ENCODE measurements at regions not wholly inside any gene's neighbourhood (a gene's known extent, or its start where the extent isn't known, plus 50 kb on each side); places are given as distances from the start of the nearest gene placed in this dataset.

GRCh38 chr20:53742685-53743081 is 149.0 kb upstream of the ZNF217 start:
- H3K4me3 ChIP-seq: no peak overlapping the region
- intact Hi-C loops (cut with DNase I): no loop called here
- H3K27me3 ChIP-seq: no peaks in the 10 kb centered on the region
- peaks cover 20% of the 10 kb centered on the region for H3K4me1 ChIP-seq
- no peak overlapping the region for H3K27ac ChIP-seq
- no peaks in the 10 kb centered on the region for H3K9me3 ChIP-seq
- TF ChIP-seq POLR2A (IDR thresholded peaks at IDR 0.05) (no peak), POLR2AphosphoS5 (IDR thresholded peaks at IDR 0.05; ENCODE audit: insufficient read depth in 1 of 2, low read depth in 1 of 2) (no peak), CTCF (IDR thresholded peaks at IDR 0.05) (no peak)
- DNase-seq (ENCODE audit: extremely low spot score in 2 of 2): no peak
- H3K36me3 ChIP-seq: no peaks in the 10 kb centered on the region

- Histone ChIP-seq H3K27me3 (no peaks in the 10 kb centered on the region), H3K27ac (no peak overlapping the region), H3K9me3 (no peaks in the 10 kb centered on the region), H3K36me3 (no peaks in the 10 kb centered on the region), H3K4me1 (peaks cover 30% of the 10 kb centered on the region), H3K4me3 (no peak overlapping the region)
- intact Hi-C loops (cut with DNase I): no loop called here
- DNase-seq (ENCODE audit: extremely low spot score in 2 of 2): no peak
- TF ChIP-seq POLR2AphosphoS5 (IDR thresholded peaks at IDR 0.05; ENCODE audit: insufficient read depth in 1 of 2, low read depth in 1 of 2) (no peak), POLR2A (IDR thresholded peaks at IDR 0.05) (no peak), CTCF (IDR thresholded peaks at IDR 0.05) (no peak)
Observed at GRCh38 chr20:53741726-53742028, 148.0 kb upstream of the ZNF217 start.

- no peak for TF ChIP-seq CTCF (IDR thresholded peaks at IDR 0.05)
- no peak for TF ChIP-seq POLR2A (IDR thresholded peaks at IDR 0.05)
- Histone ChIP-seq H3K27ac (peak overlapping the region; percentile 84), H3K27me3 (no peaks in the 10 kb centered on the region), H3K9me3 (no peaks in the 10 kb centered on the region), H3K4me1 (peaks cover 38% of the 10 kb centered on the region), H3K4me3 (no peak overlapping the region), H3K36me3 (no peaks in the 10 kb centered on the region)
- intact Hi-C loops (cut with DNase I): no loop called here
- no peak for DNase-seq (ENCODE audit: extremely low spot score in 2 of 2)
Observed at GRCh38 chr20:53739799-53740785, 146.5 kb upstream of the ZNF217 start.

GRCh38 chr20:53738945-53739798 is 145.5 kb upstream of the ZNF217 start:
- DNase-seq (ENCODE audit: extremely low spot score in 2 of 2): no peak
- H3K27ac ChIP-seq: peak overlapping the region; percentile 84

More at GRCh38 chr20:53738945-53739798, 145.5 kb upstream of the ZNF217 start:
- Histone ChIP-seq H3K9me3 (no peaks in the 10 kb centered on the region), H3K36me3 (no peaks in the 10 kb centered on the region), H3K4me3 (peak overlapping the region; percentile 10 to 19), H3K4me1 (peaks cover 38% of the 10 kb centered on the region), H3K27me3 (no peaks in the 10 kb centered on the region)
- TF ChIP-seq POLR2A (IDR thresholded peaks at IDR 0.05) (no peak), CTCF (IDR thresholded peaks at IDR 0.05) (no peak)
- intact Hi-C loops (cut with DNase I): no loop called here

Data from vagina (tissue), 2 donors.